22Rv1 (cell line): ENCODE measurements at regions not wholly inside any gene's neighbourhood (a gene's known extent, or its start where the extent isn't known, plus 50 kb on each side); places are given as distances from the start of the nearest gene placed in this dataset.

Experiments
- H3K27ac ChIP-seq: fragments of 450-650 bp; 2 replicates; pipeline ENCODE4 v1.5.1; 2017
- CTCF ChIP-seq: fragments of 450-650 bp; IDR thresholded peaks from 2 replicates; pipeline ENCODE4 v1.5.1; 2017; ENCODE audit warnings: mild to moderate bottlenecking
- ZFX ChIP-seq: fragments of 450-650 bp; IDR thresholded peaks from 2 replicates; pipeline ENCODE4 v1.6.1; 2017; ENCODE audit warnings: antibody characterized with exemption, borderline replicate concordance

GRCh38 chr1:243977094-243977493 is 74.0 kb upstream of the ZBTB18 start:
- no peak for TF ChIP-seq CTCF
- TF ChIP-seq ZFX, result no peak

GRCh38 chr1:243974451-243975292 is 76.4 kb upstream of the ZBTB18 start:
- H3K27ac ChIP-seq, result no peak overlapping the region
- TF ChIP-seq CTCF (no peak), ZFX (no peak)

More at GRCh38 chr1:243977094-243977493, 74.0 kb upstream of the ZBTB18 start:
- H3K27ac ChIP-seq, result no peak overlapping the region

- no peak overlapping the region for H3K27ac ChIP-seq
- TF ChIP-seq CTCF, result no peak
- TF ChIP-seq ZFX, result no peak
Measured at GRCh38 chr1:243973169-243973568, 77.9 kb upstream of the ZBTB18 start.

GRCh38 chr1:243970077-243970476 is 81.0 kb upstream of the ZBTB18 start:
- no peak overlapping the region for H3K27ac ChIP-seq
- no peak for TF ChIP-seq CTCF
- no peak for TF ChIP-seq ZFX

GRCh38 chr1:243968413-243968812 is 82.7 kb upstream of the ZBTB18 start:
- TF ChIP-seq CTCF, result no peak
- TF ChIP-seq ZFX, result no peak
- no peak overlapping the region for H3K27ac ChIP-seq

GRCh38 chr1:243964915-243965314 is 86.2 kb upstream of the ZBTB18 start:
- TF ChIP-seq ZFX, result no peak
- TF ChIP-seq CTCF, result no peak
- no peak overlapping the region for H3K27ac ChIP-seq

- H3K27ac ChIP-seq, result no peak overlapping the region
- TF ChIP-seq ZFX (no peak), CTCF (no peak)
Measured at GRCh38 chr1:243963571-243963970, 87.5 kb upstream of the ZBTB18 start.
